Activated naive CD4-positive, alpha-beta T cell treated with Interleukin-2 at 50 U/mL for 16 hours (primary cell): ENCODE measurements at regions not wholly inside any gene's neighbourhood (a gene's known extent, or its start where the extent isn't known, plus 50 kb on each side); places are given as distances from the start of the nearest gene placed in this dataset.

Experiments used
- DNase-seq: peaks from one replicate; pipeline ENCODE4 v3.0.0-alpha.2; 2020

DNA sequence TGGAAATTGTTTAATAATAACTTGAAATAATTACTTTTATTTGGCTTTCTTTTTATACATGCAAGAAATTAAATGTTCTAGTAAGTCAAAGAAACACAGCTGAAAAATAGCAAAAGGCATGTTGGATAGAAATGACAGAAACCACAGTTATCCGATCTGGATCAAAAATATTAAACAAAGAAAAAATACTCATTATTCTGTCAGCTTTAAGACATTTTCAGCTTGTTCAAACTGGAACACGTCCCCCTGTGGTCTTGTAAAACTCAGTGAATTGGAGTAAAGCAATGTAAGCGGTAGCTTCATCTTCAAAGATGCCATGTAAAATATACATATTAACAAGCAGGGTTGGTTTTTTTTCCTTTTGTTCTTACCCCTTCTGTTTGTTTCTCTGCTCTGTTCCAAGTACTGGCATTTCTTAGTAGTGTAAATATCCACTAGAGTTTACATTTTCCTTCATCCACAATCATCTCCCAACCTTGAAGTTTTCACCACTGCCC is 223.4 kb downstream of the IGSF11 start:
- DNase-seq = no peak

DNA sequence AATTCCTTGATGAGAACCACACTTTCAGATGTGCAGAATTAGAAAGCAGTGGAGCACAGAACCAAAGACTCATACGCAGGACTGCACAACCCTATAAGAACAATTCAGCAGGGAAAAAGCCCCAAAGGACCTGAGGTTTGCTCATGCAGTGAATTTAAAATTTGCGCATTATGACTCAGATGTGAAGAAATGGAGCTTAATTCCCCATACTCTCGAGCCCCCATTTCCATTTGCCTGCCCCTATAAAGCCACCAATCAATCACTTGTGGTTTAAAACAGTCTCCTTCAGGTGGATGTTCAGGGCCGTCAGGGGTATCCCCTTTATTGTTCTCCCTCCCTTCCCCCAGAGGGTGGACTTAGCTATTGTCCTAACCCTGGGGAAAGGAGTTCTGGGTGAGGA is 221.2 kb downstream of the IGSF11 start:
- DNase-seq = no peak

DNA sequence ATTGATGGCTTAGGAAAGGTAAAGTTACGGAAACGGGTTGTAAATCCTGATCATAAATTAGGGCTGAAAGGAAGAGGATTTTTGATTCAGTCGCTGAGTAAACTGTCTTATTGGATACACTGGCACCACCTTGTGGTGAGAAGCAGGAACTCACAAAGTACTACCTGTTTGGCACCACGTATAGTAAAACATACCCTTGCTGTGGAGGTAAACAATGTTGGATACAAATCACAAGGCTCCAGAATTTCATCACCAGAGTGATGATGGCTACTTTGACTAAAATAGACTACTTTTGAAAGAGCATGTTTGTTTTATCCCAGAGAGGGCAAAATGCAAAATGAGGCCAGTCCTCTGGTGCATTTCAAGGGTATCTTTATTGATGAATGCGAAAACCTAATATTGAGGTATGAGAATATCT is 216.9 kb downstream of the IGSF11 start:
- DNase-seq = peak; percentile 24

DNA sequence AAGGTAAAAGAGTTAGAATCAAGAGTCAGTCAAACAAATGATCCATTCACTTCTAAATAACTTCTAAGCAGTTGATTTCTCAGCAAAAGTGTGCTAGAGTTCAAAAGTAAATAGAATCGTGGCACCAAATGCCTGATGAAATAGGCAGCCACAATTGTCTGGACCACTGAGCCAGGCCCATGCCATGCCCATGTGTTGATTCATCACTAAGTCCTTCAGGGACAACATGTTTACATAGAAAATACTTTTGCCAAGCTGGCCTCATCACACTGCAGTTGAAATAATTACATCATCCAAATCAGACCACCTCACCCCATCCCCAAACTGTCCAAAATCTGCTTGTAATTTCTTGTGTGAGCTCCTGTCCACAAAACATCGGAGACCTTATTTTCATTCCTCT is 216.3 kb downstream of the IGSF11 start:
- DNase-seq = no peak

GRCh38 chr3:118823626-118824025 is 211.0 kb downstream of the IGSF11 start:
- DNase-seq = no peak

- DNase-seq = no peak
These were observed 207.2 kb downstream of the IGSF11 start for GRCh38 chr3:118827446-118827845.

DNA sequence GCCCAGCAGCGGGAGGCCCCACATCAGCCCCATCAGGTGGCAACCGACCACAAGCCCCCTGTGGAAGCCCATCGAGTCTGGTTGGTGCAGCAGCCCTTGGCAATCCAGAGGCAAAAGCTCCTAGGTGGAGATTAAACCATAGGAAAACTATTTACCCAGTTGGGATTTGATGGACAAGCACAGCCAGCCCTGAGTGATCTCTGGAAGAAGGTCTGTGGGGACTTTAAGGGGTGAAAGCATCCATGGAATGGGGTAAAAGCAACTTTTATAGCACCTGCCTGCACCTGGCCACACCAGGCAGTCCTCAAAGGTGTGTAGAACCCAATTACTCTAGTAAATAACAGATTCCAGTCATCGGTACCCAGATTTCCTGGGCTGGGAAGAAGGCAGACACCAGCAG is 206.3 kb downstream of the IGSF11 start:
- no peak for DNase-seq

GRCh38 chr3:118833075-118833474 is 201.6 kb downstream of the IGSF11 start:
- DNase-seq = no peak

- no peak for DNase-seq
These were observed 195.8 kb downstream of the IGSF11 start for GRCh38 chr3:118838871-118839270.

- no peak for DNase-seq
These were observed 192.3 kb downstream of the IGSF11 start for GRCh38 chr3:118842147-118842863.

DNA sequence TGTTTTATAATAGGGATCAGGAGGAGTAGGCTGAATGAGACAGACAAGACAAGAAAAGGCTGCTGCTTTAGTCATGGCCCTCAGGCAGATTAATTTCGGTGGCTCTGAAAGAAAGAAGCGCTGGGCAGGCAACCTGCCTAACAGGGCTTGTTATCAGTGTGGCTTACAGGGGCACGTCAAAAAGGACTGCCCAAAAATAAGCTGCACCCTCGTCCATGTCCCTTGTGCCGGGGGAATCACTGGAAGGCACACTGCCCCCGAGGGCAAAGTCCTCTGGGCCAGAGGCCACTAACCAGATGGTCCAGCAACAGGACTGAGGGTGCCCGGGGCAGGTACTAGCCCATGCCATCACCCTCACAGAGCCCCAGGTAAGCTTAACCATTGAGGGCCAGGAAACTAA is 188.5 kb downstream of the IGSF11 start:
- no peak for DNase-seq
